Stimulated activated CD4-positive, alpha-beta T cell treated with anti-CD3 and anti-CD28 coated beads, Interleukin-12 subunit alpha, Interleukin-12 subunit beta, amount 100 ng/mL, for 4 hours (primary cell): ENCODE measurements at regions not wholly inside any gene's neighbourhood (a gene's known extent, or its start where the extent isn't known, plus 50 kb on each side); places are given as distances from the start of the nearest gene placed in this dataset.
"Not testable (repeated sequence)": the region's sequence is repeated elsewhere in the genome, so short reads cannot be mapped to it uniquely, and the experiment has no call there.

Experiments
- DNase-seq: peaks from one replicate; pipeline ENCODE4 v3.0.0-alpha.2; 2020

- no peak for DNase-seq
Measured at GRCh38 chr11:104774578-104774977, 123.7 kb downstream of the CASP12 start.

- DNase-seq, result no peak
Measured at GRCh38 chr11:104772806-104773241, 125.4 kb downstream of the CASP12 start.

- DNase-seq, result no peak
Measured at GRCh38 chr11:104771763-104772162, 126.5 kb downstream of the CASP12 start.

- not testable (repeated sequence) for DNase-seq
Measured at GRCh38 chr11:104771046-104771445, 127.2 kb downstream of the CASP12 start.

GRCh38 chr11:104765401-104766095, 132.7 kb downstream of the CASP12 start:
- DNase-seq, result no peak

GRCh38 chr11:104764710-104765045, 133.6 kb downstream of the CASP12 start:
- DNase-seq, result no peak

- no peak for DNase-seq
Measured at GRCh38 chr11:104763930-104764709, 134.1 kb downstream of the CASP12 start.

- no peak for DNase-seq
Measured at GRCh38 chr11:104761511-104761910, 136.7 kb downstream of the CASP12 start.

- no peak for DNase-seq
Measured at GRCh38 chr11:104759464-104759863, 138.8 kb downstream of the CASP12 start.

GRCh38 chr11:104738918-104739317, 159.3 kb downstream of the CASP12 start:
- DNase-seq, result no peak

GRCh38 chr11:104738208-104738607, 160.1 kb downstream of the CASP12 start:
- no peak for DNase-seq

- DNase-seq, result no peak
Measured at GRCh38 chr11:104736502-104736901, 161.8 kb downstream of the CASP12 start.

- DNase-seq, result no peak
Measured at GRCh38 chr11:104734998-104735397, 163.3 kb downstream of the CASP12 start.

GRCh38 chr11:104731890-104732289, 166.4 kb downstream of the CASP12 start:
- DNase-seq, result no peak

GRCh38 chr11:104728927-104729326, 169.3 kb downstream of the CASP12 start:
- no peak for DNase-seq

GRCh38 chr11:104727768-104728167, 170.5 kb downstream of the CASP12 start:
- no peak for DNase-seq

GRCh38 chr11:104727095-104727494, 171.2 kb downstream of the CASP12 start:
- DNase-seq, result no peak

GRCh38 chr11:104725796-104726408, 172.4 kb downstream of the CASP12 start:
- no peak for DNase-seq

GRCh38 chr11:104713401-104713800, 184.9 kb downstream of the CASP12 start:
- DNase-seq, result no peak

- DNase-seq, result peak; percentile 40
Measured at GRCh38 chr11:104705490-104706190, 192.6 kb downstream of the CASP12 start.

- DNase-seq, result no peak
Measured at GRCh38 chr11:104704888-104705287, 193.4 kb downstream of the CASP12 start.

- DNase-seq, result no peak
Measured at GRCh38 chr11:104704146-104704830, 194.0 kb downstream of the CASP12 start.

- DNase-seq, result no peak
Measured at GRCh38 chr11:104700609-104701008, 197.7 kb downstream of the CASP12 start.
